Activated gamma-delta T cell treated with Interleukin-2 at 50 U/mL for 16 hours (primary cell): ENCODE measurements at regions not wholly inside any gene's neighbourhood (a gene's known extent, or its start where the extent isn't known, plus 50 kb on each side); places are given as distances from the start of the nearest gene placed in this dataset.
A peak's percentile ranks its signal among the peaks of the same experiment; 100 is the strongest.

Experiments
- DNase-seq: peaks from one replicate; pipeline ENCODE4 v3.0.0-alpha.2; 2020

DNA sequence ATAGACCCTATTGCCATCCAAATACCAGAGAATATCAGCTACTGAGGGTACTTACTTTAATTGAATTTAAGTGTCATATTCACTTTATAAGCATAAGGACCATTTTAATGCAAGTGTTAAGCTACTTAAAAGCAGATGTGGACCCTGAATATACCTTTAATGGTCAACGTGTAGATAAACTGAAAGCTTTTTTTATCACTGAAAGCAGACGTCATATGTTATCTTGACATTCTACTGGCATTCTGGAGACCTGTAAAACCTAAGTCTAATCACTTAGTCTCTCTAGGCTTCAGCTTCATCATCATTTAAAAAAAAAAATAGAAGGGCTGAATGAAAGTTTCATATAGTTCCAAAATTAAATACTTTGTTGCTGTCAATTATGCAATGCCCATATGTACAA is 116.5 kb downstream of the ELAPOR2 start:
- no peak for DNase-seq

DNA sequence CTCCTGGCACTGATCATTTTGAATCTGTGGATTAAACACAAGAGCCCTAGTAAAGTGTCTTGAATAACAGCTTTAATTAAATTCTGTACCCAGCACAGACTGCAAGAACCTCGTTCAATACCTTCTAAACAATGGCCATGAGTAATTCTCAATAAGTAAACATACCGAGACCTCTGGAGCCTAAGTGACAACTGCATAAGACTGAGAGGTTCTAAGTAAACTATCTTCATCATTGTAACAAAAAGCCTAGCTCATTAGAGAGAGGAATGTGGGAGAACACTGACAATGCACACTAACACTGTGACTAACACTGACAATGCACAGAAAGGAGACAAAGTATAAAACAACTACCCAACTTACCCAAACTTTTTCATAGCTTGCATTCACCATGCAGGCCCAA is 117.4 kb downstream of the ELAPOR2 start:
- no peak for DNase-seq

DNA sequence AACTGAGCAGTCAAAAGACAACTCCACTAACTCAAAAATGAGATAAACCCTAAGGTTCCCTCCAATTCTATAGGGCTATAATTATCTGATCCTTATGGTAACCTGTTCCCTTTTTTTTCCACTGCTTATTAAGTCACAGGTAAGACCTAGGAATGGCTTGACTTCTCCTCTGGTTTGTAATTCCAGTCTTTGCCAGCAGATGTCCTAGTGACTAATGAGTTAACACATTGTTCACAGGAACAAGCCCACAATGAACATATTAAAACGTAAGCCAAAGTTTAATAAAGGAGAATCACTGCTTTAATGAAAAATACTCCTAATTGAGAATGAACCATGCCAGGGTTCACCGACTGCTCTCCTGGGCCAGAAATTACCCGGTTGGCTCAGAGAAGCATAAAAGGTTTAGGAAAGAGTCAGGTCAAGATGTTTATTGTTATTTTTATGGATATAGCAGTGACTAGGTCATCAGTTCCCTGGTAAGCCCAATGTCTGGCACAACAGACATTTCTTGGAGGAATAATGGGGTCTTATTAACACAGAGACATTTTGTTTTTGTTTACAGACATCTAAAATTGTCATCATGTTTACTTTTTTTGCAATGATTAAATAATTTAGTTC is 120.1 kb downstream of the ELAPOR2 start:
- peak; percentile 31 for DNase-seq

DNA sequence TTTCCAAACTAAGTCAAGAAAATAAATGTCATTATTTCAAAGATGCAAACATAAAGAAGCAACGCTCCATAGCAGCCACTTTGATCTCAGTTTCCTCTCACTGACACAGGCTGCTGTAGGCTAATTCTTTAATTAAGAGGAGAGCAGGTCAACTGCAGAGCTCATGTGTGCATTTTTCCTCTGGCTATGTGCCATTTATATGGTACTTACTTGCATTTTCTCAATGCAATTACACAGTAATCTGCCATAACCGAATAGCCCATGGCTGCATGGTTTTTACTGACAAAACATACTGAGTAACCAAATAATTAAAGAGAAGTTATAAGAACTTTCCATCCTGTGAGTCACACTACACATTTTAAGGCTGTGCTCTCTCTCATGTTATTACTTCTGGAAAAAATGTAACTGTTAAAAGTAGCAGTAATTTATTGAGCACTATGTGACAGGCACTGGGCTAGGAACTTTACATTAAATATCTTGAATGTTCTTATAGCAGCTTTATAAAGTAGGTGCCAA is 122.0 kb downstream of the ELAPOR2 start:
- DNase-seq: no peak

DNA sequence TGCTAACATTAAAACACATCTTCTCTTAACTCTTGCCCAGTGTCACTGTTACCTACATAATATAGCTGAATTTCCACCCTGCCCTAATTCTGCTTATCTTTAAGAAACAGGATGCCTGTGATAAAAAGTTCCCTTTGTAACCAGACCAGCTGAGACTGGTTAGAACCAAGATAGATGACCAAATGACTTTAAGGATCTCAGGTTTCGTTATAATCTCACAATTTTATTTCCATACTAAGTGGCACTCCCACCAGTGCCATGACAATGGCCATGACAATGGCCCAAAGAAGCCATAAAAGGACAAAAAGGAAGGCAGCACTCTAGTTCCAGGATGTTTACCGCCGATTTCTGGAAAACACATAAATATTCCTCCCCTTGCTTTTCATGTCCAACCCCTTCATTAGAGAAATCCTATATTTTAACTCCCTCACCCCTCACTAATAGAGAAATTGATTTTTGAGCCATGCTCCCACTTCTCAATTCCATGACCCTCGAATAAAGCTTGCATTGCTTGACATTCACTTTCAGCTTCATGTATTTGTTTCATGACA is 126.1 kb downstream of the ELAPOR2 start:
- DNase-seq: no peak

DNA sequence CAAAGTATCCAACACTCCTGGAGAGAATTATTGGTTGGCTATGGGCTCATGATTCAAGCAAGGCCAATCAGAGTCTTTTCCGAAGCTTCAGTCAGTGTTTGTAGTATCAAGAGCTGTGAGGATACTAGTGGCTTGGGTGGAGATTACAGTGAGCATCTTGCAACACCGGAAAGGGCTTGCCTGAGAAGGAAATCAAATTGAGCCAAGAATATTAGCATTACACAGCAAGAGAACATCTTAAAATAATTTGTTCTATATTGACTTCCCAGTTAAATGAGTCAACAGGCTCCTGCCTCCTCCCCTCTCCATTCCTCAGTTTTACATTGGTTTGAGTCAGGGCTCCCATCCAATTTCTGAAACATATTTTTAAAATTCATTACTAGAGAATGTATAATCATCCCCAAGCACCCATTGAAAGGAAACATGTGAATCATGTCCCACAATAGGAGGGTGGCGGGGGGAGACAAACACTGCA is 127.4 kb downstream of the ELAPOR2 start:
- DNase-seq: no peak

DNA sequence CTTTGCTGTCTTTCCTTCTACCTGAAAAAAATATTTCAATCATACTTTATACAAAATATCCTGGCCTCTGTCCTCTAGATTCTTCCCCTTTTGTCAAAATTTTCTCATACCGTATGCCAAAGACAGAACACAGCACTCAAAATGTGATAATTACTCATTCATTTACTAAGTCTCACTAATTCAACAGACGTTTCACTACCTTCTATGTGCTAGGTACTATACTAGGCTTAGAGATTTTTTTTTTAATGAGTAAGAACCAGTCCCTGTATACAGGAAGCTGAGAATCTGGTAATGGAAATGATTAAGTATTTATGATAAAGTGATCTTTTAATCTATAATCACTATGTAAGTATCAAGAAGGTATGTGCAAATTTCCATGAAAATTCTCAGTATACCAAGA is 128.0 kb downstream of the ELAPOR2 start:
- DNase-seq: no peak

DNA sequence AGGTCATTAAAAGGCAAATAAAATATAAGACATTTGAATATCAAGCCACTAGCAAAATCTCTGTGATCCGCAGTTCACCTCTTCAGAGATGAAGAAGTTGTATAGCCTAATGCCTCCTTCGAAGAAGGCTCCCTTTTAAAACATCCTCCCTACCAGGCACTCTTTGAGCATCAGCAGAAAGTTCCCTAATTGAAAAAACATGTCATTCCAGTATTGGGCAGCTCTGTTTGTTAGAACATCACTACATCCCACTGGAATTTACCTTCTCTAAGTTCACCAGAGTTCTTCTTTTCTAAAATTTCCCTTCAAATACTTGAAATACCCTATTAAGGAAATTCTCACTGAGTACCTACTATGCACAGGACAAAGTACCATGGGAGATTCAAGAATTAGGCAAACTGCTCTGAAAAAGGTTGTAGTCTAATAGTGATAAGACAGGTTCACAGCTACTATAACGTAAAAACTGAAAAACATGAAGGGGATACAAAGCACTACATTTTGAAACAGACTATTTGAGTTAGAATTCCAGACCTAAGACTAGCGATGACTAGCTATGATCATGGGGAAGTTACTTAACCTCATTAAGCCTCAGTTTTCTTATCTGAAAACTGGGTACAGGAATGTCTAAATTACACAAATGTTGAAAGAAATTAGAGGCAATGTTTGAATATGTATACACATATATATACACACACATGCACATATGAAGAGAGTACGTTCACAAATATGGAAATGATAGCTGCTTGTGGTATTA is 128.7 kb downstream of the ELAPOR2 start:
- DNase-seq: no peak

DNA sequence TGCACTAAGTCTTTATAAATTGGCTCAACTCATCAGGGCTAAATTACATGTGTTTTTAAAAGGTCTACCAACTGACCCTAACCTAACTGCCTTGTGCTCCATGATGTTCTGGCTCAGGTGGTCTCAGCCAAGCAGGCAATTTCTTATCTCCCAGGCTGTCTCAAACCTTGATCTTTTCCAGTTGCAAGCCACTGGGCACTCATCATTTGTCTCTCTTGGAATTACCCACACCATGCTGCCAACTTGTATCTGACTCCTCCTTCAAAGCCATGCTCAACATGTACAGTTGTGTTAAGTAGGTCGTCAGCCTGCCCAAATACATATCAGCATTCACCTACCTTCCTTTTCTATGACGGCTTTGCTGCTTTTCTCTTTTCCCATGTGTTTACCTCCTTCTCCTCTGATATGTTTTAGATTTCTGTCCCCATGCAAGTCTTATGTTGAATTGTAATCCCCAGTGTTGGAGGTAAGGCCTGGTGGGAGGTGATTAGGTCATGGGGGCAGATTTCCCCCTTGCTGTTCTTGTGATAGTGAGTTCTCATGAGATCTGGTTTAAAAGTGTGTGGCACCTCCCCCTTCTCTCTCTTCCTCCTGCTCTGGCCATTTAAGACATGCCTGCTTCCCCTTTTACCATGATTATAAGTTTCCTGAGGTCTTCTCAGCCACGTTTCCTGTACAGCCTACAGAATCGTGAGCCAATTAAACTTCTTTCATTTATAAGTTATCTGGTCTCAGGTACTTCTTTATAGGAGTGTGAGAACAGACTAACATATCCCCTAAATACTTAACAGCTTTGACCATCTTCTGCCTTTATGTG is 130.0 kb downstream of the ELAPOR2 start:
- DNase-seq: no peak

DNA sequence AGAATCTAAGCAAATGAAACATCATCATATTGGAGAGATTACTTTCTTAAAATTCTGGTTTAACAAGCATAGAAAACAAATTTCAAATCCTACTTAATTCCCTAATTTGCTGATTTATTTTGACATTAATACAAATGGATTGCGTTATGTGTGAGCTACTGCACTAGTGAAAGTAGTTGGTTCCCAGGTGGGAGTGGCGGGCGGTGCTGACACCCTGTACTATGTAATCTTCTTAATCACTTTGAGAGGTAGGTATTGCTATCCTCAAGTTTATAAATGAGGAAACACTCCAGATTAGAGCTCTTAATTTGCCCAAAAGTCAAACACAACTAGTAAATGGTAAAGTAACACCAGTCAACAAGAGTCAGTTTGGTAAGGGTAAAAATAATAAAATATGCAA is 131.1 kb downstream of the ELAPOR2 start:
- no peak for DNase-seq

DNA sequence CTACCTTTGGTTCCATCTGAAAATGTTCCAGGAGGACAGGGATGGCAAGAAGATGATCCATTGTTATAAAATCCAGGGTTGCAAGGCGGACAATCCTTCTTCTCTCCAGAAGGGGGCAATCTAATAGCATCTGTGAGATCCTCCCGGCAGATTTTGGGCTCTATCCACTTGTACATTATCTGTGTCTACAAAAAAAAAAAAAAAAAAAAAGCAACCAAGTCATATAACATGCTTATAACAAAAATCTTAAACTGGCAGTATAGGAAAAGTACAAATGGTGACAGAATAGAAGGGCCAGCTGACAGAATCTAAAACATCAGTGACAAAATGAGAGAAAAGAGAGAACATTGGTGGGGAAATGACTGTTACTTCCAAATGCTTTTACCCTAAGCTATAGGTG is 132.7 kb downstream of the ELAPOR2 start:
- peak; percentile 19 for DNase-seq

DNA sequence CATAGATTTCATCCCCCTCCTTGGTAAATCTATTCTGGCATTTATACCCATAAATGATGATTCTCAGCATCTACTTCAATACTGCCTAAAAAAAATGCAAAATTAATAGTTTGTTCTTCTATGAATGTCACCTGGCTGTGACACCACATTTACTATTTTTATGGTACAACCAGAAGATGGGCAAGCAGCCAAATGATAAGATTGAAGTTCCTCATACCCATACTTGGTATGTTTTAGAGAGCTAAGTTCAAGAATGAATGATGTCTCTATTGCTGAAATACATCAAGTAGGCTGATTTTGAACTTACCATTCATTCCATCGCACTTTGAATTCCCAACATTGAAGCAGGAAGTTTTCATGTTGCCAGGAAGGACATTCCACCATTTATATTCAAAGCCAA is 134.2 kb downstream of the ELAPOR2 start:
- DNase-seq: no peak

DNA sequence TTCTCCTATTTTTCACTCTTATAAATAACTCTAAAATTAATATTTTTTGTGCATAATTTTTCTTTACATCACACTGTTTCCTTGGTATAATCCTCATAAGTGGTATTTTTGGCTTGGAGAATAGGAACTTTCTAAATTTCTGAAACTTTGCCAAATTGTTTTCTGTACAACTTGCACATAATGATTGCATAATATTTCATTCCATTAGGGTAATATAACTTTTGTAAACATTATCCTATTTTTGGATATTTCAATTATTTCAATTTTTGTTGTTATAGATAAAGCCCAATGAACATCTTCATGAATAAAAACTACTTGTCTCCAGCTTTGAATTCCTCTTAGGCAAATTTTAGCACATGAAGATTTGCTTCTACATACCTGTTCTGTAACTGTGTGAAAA is 135.9 kb downstream of the ELAPOR2 start:
- DNase-seq: no peak

DNA sequence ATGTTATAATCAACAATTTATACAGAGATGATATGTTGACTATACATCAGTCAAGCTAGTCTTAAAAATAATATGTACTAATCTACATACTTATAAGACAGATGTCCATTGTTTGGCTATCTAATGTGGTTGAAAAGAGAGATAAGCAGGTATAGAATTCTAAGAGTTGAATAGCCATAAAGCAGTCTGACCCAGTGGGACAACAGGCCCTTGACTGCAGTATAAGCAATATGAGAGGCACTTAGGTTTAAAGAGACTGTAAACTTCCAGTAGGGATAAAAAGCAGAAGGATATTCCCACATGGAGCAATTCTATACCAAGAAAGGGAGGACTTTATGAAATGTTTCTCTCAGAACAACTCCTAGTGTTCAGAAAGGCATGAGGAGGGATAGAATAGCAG is 139.3 kb downstream of the ELAPOR2 start:
- no peak for DNase-seq

DNA sequence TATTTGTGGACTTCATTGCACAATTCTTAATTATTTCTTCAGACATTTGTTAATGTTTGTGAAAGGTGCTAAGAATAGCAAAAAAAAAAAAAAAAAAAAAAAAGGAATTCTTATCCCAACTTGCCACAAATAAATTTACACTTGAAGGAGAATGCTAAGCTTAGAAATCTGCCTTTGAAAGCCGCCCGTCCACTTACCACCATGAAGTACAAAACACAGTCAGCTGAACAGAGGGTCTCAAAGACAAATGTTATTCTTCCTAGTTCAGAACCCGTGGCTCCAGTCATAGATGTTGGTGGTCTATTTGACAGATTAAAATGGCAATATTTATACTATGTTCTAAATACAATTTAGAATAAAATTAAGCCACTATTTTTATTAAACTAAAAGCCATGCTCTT is 141.2 kb downstream of the ELAPOR2 start:
- DNase-seq: no peak

DNA sequence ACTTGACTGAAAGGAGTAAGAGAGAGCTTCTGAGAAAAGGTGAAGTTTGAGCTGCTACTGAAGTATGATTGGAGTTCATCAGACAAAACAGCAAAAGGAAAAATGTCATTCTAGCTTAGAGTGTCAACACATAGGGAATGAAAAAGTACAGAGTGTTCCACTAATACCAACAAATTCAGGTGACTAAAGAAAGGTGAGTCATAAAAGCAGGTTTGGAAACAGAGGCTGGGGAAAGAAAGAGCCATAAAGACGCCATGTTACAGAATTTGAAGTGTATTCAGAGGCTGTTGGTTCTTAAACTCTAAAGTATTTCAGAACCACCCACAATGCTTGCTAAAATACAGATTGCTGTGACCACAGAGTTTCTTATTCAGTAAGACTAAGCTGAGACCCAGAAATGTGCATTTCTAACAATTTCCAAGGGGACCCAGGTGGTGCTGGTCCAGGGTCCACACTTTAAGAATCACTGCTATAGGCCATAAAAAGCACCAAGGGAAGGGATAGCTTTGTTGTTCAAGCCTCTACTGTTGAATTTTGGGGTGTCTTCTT is 143.1 kb downstream of the ELAPOR2 start:
- DNase-seq: no peak

DNA sequence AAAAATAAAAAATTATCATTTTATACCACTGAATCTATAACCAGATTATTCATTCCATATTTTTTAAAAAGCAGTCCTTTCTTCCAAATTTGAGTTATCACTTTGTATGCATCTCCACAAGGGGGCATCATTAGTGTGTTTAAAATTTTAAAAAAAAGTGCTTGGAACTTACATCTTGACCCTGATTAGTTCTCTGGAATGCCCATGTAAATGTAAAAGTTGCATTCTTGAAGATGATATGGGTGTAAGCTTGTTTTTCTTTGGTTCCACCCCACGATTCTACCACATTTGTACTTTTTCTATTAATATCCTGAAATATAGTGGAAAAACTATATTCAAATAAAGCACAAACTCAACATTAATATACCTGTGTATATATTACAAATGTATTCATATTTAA is 144.9 kb downstream of the ELAPOR2 start:
- DNase-seq: no peak
